ENCODE measurements at regions not wholly inside any gene's neighbourhood (a gene's known extent, or its start where the extent isn't known, plus 50 kb on each side); places are given as distances from the start of the nearest gene placed in this dataset.
"Not testable (repeated sequence)": the region's sequence is repeated elsewhere in the genome, so short reads cannot be mapped to it uniquely, and the experiment has no call there.

DNA sequence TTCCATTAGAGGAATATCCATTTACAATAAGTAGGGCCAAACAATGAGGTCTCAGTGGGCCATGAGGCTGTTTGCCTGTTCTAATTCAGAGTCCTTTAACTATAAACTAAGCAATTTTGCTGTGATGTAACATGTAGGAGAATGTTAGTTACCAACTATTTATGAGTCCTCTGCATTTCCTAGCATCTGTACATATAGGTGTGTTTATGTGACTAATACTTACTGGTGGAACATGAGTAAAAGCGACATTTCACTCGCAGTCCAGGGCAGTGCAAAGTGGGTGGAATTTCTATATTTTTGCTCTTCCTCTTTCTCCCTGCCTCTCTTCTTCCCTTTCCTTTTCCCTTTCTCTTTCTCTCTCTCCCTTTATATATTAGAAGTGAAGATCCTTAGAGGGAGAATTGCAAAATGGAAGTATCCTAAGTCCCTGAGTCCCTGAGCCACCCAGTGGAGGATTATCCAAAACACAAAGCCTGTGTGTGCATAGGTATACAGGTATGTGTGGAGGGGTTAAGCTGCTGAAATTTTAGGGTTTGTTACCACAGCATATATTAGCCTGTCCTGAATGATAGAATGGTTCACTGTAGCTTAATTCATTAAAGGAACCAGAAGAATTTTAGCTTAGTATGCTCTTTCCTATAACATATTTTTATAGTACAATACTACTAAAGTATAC lies 487.0 kb upstream of the FANCL start:
- no peak for DNase-seq (ENCODE audit: low read depth in 2 of 2)

DNA sequence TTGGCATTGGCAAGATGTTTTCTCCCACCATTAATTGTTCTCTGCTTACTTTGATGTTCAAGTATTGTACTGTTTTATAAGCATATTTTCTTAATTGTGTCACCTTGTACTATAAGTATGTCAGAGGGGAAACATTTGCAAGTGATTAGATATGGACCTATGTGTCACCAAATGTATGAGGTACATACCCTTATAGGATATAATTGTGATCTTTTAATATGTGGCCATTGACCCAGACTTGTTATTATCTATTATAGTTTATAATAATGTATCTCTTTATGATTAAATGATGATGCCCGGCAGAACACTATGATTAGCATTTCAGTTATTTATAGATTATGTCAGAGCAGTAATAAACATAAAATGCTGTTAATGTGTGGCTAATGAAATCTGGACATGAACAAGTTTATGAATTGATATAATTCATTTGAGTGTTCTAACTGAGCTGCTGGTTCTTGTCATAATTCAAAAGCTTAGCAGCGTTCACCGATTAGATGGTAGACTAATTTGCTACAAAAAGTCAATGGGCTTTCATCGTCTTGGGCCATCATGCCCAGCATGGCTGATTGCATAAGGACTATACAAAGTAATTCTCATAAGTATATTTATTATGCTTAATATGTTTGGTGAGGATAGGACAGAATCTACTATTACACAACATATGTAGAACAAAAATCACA lies 480.9 kb upstream of the FANCL start:
- DNase-seq (ENCODE audit: low read depth in 2 of 2) = no peak

DNA sequence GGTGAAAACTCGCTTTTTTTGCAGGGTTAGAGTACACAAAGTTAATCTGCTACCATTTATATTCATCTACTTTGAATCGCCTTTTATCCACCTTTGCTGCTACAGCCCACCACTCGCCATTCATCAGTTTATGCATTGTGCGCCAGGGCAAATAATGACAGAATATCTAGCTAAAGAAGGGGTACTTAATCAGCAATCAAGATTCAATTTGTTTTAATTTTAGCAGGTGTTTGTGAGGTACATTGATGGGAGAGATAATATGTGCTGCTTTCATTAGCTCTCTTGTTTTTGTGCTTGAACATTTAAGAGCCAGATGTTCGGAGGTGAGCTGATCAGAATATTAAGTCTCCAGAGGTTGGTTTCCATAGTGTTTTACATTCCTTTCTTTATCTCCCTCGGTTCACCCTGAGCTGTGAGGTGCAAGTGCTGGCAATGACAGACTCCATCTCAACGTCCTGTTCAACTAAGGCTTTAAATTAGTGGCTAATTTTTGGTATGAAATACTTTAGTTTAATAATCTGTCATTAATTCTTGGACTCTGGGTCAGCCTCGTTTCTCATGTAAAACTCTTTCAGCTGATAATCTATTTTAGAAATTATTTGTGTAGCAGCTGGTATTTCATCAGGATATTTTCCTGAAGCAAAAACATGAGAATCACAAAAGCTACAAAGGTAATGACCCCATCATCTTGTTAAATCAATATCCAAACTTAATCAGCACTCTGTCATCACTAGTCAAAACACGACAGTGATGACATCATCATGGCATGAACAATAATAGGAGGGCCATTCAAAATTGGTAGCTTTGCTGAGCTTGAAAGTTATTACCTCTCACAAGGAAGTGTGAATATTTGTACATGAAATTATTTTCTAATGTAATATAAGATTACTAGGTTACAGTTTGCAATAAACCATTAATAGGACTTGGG lies 479.9 kb upstream of the FANCL start:
- no peak for DNase-seq (ENCODE audit: low read depth in 2 of 2)

DNA sequence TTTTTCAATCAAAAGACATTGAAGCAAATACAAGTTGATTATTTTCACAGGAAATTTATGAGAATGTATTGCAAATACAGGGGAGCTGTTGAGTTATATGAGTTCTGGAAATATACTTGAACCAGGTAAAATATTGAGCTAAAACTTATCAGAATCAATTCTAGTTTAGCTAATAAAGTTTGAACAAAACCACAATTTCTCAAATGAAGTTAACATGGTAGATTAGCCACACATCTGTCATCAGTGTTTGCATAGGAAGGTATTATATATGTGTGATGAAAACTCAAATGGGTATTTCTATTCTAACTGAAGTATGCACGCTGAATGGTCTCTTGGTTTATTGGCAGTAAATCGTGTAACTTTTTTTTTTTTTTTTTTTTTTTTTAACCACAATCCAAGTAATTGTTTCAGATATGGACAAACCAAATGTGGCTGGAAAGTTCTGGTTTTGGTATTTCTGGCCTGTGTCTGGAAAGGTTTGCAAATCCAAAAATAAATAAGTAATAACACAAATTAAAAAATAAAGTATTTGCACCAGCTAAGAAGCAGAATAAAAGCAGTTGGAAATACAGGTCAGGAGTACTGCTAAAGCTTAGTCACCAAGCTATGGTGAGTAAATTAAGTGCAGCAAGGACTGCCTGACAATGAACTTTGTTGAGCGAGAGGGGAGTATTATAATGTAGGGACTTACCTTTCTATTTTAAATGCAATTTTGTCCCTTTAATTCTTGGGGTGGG lies 479.1 kb upstream of the FANCL start:
- no peak for DNase-seq (ENCODE audit: low read depth in 2 of 2)

DNA sequence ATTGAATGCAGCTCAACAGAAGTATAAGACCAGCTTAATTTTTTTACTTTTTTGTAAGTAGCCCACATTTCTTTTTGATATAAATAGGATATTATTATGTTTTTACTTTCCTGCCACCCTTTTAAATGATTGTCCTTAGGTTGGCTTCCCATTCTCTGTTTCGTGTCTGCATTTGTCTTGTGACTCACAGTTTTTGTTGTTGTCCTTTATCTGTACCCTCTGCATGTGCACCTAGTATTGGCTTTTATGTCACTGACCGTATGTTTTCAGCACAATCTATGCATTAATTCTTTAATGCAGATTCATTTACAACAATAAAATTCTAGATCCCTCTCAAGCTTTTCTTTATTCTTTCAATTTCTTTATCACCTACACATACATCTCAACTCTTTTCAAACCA lies 474.2 kb upstream of the FANCL start:
- no peak for DNase-seq (ENCODE audit: low read depth in 2 of 2)

DNA sequence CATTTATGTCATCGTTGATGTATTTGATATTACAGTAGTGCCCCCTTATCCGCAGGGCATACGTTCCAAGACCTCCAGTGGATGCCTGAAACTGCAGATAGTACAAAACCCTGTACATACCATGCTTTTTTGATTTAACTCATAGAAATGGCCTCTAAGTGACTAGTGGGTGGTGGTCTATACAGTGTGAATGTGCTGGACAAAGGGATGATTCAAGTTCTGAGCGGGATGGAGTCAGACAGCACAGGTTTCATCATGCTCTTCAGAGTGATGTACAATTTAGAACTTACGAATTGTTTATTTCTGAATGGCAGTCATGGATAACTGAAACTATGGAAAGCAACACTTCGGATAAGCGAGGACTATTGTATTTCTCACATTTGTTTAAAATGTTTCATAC lies 473.1 kb upstream of the FANCL start:
- DNase-seq (ENCODE audit: low read depth in 2 of 2) = no peak

DNA sequence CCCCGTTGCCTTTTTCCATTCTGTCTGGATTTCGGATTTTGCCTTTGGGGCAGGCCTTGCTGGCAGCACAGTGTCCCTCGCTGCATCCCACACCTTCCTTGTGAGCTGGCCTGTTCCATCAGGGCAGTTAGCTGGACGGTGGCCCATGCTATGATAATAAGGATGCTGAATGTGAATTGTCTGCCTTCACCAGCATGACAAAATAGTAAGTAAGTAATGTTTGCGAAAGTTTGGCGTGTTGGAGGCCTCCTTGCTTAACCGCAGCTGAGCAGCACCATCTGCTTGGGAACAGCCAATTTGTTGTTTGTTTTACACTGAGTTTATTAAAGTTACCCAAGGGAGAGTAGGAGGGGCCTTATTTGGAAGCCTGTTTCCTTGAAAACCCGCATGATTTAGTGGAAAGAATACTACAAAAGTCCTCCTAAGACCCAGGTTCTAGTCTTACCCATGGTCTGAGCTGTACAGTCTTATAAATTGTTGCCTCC lies 469.7 kb upstream of the FANCL start:
- no peak for DNase-seq (ENCODE audit: low read depth in 2 of 2)

DNA sequence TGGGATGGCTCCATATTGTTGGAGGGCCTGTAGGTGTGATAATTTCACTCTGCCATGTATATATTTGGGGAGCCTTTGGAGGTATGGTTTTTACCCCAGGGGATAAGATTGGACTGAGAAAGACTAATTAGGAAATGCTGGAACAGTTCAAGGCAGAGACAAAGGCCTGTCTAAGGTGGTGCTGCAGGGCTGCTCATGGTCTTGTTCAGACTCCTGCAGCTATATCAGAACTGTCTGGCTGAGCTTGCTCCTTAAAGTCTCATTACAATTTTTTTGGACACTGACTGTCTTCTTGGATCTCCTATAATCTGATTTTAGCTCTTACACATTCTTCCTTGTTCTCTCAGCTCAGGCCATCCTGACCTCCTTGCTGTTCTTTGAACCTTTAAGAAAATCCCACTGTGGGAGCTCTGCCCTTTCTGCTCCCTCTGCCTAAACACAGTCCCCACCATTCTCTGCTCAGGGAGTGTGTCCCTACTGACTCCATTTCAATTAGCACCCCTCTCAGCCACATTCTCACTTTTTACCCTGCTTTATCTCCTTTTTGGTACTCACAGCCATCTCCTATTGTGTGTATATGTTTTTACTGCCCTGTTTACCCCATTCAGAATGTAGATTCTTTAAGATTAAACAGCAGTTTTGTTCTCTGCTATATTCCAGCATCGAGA lies 468.7 kb upstream of the FANCL start:
- no peak for DNase-seq (ENCODE audit: low read depth in 2 of 2)

DNA sequence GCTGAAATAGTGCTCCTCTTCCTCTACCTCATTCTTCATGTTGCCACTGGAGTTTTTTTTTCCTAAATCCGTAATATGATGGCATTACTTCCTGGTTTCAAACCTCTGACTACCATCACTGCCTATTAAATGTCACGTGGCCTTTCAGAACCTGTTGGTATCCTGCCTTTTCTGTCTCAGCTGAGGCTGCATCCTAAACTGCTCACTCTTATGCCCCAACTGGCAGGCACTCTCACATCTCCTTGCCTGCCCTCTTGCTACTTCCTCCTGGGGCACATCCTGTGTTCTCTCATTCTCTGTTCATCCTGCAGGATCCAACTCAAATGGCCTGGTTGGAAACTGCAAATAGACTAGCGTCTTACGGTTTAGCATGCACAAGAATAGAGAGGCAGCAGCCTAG lies 468.1 kb upstream of the FANCL start:
- DNase-seq (ENCODE audit: low read depth in 2 of 2) = no peak

DNA sequence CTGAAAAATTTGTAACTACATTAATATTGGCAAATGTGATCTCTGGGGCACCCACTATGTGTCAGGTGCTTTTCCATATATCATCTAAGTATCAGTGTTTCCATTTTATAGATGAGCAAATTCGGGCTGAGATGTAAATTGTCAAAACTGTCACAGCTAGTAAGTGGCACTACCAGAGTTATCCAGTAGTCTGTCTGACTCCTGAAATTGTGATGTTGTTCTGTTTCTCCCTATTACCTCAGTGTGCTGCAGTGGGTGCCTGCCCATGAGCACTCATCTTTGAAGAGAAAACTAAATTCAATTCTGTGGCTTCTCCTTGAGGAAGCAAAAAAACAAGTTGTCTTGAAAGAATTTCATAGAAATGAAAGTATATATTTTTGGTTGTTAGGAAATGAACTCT lies 467.4 kb upstream of the FANCL start:
- no peak for DNase-seq (ENCODE audit: low read depth in 2 of 2)

DNA sequence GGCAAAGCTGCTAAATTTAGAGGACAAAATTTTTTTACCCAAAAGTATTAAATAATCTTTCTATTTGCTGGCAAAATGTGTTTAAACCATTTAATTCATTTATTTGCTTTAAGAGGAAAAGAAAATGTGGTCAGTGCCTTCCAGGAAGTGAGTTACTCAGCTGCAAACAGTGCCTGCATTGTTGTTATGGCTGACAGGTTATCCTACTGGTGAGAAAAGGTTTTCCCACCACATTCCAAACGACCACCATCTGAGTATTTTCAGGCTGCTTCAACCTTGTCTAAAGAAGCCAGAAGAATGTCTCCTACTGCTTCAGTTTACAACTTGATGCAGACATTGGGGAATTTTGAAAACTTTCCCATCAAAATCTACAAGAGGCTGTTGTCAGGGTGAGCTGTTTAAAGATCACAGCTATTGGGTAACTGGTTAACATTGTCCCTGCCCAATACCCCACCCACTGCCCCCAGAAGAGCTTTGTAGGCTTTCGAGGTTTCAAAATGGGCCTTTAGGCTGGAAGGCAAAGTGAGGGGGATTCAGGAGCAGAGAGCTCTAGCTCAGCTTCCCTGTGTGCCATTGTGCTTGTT lies 461.3 kb upstream of the FANCL start:
- no peak for DNase-seq (ENCODE audit: low read depth in 2 of 2)

DNA sequence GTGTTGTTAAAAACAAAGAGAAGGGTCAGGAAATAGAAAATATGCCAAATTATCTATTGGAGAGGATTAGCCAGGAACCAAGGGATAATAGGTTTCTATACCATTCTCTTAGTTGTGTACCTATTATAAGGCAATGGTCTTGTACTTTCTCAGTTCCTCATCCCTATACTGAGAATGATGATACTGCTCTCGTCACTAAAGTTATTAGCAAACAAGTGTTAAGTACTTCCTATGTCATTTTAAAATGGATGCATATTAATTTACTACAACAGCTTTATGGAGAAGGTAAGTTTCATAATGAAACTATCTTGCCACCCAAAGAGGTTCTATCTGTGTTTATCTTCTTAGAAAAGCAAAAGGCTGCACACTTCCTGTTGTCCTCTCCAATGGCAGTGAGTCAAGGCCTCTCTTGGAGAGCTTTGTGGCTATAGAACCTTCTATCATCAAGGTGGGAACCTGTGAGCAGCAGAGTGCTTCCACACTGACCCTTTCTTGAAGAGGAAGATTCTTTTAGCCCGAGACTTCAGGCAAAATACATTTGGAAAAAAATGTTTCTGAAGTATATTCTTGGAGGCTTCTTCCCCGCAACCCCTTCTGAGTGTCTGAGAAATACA lies 460.7 kb upstream of the FANCL start:
- DNase-seq (ENCODE audit: low read depth in 2 of 2) = no peak

DNA sequence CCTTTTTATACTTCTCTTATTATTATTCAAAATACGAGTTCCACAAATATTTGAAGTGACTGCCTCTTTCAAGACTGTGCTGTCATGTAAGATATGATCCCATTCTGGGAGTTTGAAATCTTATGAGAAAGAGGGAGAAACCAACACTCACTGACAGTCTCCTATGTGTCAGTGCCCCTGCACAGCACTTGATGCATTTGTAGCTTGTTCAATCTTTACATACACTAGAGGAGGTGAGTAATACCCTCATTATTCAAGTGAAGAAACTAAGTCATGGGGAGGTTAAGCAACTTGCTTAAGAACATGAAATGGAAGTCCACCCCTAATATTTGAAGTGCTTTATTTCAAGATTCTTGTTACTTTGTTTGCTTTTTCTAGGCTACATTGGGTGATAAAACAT lies 459.5 kb upstream of the FANCL start:
- DNase-seq (ENCODE audit: low read depth in 2 of 2) = no peak

DNA sequence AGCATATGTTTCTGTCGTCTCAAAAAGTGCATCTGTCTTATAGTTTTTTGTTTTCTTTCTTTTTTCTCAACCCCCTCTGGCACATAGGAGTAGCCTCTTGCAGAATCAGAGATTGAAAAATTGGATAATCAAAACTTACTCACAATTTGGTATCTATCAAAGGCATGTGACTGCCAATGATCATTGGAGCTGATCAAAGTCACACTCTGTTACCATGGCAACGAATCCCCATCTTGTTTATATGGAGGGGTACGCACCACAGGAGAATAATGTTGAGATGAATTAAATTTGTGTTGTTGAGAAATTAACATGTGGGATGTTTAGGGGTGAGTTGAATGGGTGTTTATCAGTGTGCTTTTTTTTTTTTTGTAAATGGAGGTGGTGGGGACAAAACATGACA lies 458.3 kb upstream of the FANCL start:
- no peak for DNase-seq (ENCODE audit: low read depth in 2 of 2)

DNA sequence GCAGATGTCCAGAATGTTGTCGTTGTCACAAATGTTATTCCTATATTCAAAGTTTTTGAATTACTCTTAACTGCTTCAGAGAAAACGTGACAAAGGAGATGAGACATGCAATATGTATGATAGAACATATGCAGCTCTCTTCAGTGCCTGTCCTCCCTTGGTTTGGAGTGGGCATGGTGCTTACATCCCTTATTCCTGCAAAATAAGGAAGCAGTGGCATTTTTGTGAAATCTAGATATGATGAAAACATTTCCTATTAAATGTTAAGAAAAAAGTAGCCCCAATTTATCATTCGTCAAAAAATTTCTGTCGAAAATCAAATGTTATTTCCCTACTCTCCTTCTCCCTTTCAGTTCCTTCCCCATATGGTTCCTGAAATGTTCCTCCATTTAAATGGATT lies 457.5 kb upstream of the FANCL start:
- no peak for DNase-seq (ENCODE audit: low read depth in 2 of 2)

DNA sequence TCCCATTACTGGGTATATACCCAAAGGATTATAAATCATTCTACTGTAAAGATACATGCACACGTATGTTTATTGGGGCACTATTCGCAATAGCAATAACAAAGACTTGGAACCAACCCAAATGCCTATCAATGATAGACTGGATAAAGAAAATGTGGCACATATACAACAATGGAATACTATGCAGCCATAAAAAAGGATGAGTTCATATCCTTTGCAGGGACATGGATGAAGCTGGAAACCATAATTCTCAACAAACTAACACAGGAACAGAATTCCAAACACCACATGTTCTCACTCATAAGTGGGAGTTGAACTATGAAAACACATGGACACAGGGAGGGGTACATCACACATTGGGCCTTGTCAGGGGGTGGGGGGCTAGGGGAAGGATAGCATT lies 453.0 kb upstream of the FANCL start:
- not testable (repeated sequence) for DNase-seq (ENCODE audit: low read depth in 2 of 2)

DNA sequence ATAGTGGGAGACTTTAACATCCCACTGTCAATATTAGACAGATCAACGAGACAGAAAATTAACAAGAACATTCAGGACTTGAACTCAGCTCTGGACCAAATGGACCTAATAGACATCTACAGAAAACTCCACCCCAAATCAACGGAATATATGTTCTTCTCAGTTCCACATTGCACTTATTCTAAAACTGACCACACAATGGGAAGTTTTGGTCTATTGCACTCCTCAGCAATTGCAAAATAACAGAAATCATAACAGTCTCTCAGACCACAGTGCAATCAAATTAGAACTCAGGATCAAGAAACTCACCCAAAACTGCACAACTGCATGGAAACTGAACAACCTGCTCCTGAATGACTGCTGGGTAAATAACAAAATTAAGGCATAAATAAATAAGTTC lies 449.9 kb upstream of the FANCL start:
- DNase-seq (ENCODE audit: low read depth in 2 of 2) = not testable (repeated sequence)

DNA sequence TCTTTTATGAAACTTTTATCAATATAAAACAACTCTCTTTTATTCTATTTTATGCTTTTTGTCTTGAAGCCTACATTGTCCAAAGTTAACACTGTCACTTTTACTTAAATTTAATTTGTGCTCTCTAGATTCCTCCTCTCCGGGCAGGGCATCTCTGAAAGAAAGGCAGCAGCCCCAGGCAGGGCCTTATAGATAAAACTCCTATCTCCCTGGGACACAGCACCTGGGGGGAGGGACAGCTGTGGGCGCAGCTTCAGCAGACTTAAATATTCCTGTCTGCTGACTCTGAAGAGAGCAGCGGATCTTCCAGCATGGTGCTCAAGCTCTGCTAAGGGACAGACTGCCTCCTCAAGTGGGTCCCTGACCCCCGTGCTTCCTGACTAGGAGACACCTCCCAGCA lies 447.7 kb upstream of the FANCL start:
- DNase-seq (ENCODE audit: low read depth in 2 of 2) = no peak

DNA sequence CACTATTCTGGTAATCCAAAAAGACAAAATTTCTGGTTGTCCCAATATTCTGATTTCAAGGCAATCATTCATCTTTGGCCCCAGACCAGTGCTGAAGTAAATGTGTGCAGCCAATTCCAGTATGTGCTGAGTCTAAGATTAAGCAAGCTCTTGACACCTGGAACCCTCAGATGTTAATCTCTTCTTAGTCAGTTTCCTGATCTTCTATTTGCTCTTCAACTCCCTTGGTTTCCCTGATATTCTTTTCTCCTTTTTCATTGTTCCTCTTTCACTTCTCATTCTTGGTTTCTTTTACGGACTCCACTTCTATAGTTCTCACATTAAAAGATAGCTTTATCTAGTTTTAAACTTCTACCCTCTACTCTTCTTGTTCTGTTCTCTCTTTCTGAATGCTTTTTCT lies 445.7 kb upstream of the FANCL start:
- no peak for DNase-seq (ENCODE audit: low read depth in 2 of 2)

DNA sequence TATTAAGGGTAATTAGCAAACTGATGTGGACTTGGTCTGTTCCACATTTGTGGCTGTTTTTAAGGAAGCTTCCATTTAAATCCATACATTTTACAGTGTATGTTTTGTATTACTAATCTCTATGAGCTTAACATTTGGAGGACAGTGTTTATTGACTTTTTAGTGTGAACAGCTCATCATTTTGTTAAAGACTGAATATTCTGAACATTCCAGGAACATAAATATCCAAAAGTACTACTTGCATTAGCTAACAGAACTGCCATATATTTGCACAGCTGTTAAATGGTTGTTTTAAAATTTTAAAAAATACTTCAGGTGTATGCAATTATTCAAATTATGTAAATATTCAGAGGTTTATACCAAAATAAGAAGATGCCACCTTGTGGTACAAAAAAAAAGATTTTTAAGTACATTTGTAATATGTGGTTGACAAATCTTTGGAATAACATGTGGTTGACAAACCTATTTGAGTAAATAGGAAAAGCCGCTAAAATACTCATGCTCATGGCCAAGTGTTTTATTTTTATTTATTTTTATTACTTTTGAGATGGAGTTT lies 439.7 kb upstream of the FANCL start:
- DNase-seq (ENCODE audit: low read depth in 2 of 2) = no peak

All from stimulated activated CD4-positive, alpha-beta T cell treated with anti-CD3 and anti-CD28 coated beads, Interleukin-1b, Interleukin-23, amount 100 ng/mL, for 4 hours (primary cell).